IMR-90 (cell line): ENCODE measurements at regions not wholly inside any gene's neighbourhood (a gene's known extent, or its start where the extent isn't known, plus 50 kb on each side); places are given as distances from the start of the nearest gene placed in this dataset.

Experiments used
- CTCF ChIP-seq: conservative IDR thresholded peaks from 2 replicates; pipeline ENCODE4 v1.5.1; 2012; ENCODE audit warnings: mild to moderate bottlenecking, low read depth, low read length, improper control_type of control experiment
- ELK1 ChIP-seq: fragments of 150-350 bp; IDR thresholded peaks from 2 replicates; pipeline ENCODE4 v1.6.1; 2016; ENCODE audit warnings: low read depth, mild to moderate bottlenecking, low read length, moderate library complexity, borderline replicate concordance

- TF ChIP-seq CTCF (no peak), ELK1 (no peak)
These were observed 51.2 kb upstream of the CAPZB start for GRCh38 chr1:19536519-19536918.
